ENCODE measurements at regions not wholly inside any gene's neighbourhood (a gene's known extent, or its start where the extent isn't known, plus 50 kb on each side); places are given as distances from the start of the nearest gene placed in this dataset.
"Not testable (repeated sequence)": the region's sequence is repeated elsewhere in the genome, so short reads cannot be mapped to it uniquely, and the experiment has no call there.

DNA sequence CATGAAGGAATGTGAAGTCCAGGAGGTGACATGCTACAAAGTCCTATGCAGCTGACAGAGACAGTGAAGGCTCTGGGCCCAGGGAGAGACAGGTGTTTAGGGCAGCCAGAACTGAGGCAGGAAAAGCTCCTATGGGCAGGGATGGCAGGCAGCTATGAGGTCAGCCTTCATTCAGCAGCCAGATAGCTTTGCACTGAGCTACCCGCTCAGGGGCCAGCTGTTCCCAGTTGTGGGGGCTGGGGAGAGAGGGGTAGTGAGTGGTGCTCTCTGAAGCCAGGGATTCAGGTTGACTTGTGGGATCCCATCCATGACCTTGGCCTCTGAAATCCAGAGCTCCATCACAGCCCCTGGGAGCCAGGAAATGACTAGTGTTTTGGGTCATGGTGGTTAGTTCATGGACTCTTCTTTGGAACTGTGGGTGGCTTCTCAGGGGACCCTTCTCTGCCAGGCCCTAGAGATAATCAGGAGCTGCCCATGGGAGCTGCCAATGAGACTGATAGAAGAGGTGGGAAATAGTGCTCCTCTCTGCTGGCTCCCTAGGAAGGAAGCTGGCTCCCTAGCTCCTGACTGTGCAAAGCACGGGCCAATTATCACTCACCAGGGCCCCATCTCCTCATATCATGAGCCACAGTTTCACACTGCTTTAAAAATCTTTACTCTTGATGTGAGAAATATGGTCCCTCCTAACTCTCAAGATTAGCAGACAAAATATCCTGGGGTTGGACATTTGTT lies 127.7 kb downstream of the VEGFA start:
- DNase-seq, result no peak

DNA sequence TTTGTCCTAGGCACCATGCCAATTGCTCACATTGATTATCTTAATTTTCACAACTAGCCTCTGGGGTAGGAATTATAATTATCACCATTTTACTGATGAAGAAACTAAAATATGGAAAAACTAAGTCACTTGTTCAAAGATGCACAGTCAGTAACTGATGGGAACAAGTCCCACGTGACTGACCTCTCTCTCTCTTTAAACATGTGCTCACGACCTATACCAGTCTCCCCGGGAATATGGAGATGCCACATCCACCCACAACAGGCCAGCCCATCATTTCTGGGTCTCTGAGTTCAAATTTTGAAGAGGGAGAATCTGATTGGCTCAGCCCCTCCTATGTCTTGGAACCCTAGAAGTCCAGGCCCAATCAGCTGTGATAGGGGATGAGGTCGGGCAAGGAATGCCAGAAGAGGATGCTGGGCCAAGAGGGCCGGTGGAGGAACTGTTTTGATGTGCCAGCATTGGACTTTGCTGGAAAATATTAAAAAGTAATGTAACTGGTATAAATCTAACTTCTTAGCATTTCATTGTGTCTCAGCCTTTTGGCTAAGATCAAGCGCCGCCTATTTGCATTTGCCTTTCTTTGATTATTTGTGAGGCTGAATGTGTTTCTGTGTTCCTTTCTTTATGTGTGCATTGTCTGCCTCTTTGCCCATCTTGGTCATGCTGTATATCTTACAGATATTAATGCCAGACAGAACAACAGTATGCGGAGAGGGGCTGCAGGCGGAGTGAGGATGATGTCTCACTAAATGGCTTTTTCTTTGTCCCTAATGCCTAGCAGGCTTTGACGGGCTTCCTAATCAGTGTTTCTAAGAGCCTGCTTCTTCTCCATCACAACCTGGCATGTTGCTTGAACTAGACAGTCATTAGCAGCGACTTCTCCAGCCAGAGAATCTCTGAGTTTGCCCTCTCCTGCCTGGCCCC lies 126.6 kb downstream of the VEGFA start:
- no peak for DNase-seq

DNA sequence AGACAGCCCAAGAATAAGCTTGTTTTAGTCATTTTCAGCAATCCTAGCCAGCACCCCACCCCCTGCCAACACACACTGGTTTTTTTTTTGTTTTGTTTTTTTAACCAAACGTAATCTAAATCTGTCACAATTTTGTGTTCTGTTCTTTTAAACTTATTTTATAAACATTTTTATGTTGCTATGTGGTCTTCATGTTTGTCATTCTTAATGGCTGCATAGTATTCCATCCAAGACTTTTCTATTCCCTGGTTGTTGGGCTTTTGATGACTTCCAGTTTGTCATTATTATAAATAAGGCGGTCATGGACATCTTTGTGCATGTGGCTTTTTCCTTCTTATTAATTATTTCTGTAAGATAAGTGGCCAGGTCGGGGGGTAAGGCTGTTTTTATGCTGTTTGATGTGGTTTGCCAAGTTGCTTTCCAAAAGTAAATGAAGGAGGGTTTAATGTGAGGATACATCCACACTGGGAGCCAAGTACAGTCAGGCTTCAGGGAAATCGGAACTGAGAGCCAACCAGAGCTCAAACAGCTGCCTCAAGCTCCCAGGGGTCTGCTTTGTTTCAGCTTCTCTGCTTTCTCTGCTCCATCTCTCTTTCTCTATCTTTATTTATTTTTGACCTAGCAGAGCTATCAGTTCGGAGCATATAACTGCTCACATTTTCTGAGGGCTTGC lies 125.8 kb downstream of the VEGFA start:
- DNase-seq, result no peak

DNA sequence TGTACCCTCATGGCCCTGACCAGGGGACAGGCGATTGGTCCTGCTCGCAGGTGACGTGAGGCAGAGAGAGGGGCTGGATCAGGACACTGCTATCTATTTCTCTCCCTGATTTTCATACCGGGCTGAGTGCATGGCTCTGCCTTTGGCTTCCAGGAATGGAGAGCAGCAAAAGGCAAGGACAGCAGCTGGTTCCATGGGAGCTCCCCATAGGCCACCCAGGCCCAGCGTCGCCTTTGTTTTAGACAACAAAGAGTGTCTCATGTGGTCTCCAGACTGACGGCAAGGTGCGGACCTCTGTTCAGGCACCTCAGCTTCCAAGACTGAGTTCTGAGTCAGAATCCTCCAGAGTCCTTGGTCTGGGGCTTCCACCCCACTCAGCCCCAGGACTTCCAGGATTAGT lies 123.1 kb downstream of the VEGFA start:
- no peak for DNase-seq

DNA sequence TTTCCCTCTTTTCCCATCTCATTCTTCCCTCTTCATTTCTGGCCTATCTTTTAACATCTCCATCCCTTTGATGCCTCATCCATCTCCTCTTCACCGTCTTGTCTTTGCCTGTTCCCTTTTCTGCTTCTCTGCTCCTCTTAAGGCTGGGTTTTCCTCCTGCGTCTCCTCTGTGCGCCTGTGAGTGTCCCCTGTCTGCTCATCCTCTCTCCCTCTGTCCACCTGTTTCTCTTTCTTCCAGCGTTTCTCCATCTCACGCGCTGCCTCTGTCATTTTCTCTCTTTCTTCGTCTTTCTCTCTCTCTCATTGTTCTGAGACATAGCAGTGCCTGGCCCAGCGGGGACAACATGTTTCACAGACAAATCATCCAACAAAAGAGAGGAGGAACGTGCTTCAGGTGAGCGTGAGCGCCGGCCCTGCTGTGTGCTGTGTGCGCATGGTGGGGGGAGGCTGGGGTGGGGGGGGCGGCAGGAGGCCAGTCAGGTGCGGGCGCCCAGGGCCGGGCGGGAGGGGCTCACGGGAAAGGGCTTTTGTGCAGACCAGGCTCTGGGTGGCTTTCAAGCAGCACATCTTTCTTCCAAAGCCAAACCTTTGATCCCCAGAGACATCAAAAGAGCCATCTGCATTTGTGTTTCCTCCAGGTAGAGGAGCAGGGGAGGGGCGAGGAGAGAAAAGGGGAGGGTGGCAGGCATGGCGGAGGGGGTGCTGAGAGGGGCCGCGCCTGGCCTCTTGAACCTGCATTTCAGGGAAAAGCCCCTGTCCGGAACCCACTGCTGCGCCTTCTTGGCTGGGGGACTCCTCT lies 121.3 kb downstream of the VEGFA start:
- DNase-seq, result no peak

DNA sequence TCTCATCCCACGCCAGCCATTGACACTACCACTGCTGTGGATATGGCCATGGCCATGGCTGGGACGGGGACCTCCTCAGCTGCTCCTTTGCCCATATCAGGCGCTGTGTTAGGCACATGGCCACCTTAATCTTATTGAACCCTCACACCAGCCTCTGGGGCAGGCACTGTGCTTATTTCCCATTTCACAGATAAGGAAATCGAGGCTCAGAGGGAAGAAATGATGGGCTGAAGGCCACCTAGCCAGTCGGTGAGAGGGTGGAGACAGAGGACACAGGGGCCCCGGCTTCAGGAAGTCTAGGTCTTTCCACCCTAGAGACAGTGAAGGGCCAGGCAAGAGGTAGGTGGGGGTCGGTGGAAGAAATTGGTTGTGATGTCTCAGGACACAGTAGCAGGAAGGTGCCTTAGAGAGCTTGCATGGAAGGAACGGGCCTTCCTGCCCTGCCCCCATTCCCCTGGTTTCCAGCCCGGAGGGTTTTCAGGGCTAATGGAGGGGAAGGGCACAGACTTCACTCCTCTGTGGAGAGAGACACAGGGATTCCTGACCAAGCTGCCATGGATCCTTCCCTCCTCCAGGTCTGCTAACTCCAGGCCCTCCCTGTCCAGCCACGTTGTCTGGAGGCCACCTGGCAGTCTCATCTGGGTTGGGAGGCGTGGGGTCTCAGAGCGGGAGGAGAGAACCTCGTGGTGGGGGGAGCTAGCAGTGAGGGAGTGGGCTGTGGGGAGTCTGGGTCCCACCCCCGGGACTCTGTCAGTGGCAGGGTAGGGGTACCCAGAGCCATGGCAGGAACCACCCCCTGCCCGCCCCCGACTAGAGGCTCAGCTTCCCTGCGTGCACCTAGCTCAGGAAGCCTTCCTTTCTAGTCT lies 120.4 kb downstream of the VEGFA start:
- DNase-seq, result no peak

DNA sequence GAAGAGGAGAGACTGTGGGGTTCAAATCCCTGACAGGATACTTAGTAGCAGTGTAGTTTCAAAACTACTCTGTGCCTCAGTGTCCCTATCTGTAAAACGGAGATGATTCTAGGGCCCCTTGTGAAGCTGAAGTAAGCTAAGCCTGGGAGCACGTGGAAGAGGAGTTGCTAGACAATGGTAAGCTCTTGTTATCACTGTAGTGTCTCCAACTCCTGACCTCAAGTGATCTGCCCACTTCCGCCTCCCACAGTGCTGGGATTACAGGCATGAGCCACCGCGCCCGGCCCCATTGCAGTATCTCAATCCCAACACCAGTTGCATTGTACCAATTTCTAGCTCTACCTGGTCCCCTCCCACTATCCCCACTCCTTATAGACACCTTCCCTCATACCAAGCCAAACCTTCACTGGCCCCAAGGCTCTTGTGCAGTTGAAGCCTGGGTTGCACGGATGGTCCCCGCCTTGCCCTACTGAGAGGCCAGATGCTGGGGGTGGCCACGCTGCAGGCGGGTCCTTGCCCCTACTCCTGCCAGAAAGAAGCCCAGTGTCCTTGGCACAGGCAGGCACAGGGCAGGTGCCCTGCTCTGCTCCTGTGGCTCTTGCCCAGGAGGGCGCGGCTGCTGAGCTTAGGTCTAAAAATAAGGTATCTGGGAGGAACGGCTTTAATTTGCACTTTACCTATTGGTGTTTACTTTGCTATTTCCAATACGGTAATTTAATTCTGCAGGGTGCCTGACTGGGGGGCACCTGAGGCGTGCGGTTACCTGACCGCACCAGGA lies 118.1 kb downstream of the VEGFA start:
- DNase-seq, result no peak

DNA sequence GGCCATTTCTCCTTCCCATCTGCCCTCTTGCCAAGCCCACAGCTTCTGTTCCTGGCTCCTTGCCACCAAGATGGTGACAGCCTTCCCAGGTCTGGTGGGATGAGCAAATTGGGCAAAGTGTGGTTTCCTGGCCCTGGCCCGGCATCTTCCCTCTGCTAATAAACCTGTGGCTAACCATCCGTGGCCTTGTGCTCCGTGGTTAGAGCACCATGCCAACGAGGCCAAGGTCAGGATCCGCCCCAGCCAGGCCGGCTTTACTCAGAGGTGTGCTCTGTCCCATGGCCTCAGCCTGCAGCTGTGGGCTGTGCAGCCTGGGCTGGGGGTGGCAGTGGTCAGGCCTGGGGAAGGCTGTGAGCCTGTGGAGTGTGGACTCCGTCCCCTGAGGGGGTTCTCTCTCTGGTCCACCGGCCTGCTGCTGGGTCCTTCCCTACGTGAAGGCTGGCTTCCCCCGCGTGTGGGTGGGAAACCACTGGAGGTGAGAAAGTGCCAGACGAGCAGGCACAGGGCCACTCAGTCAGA lies 117.4 kb downstream of the VEGFA start:
- no peak for DNase-seq

DNA sequence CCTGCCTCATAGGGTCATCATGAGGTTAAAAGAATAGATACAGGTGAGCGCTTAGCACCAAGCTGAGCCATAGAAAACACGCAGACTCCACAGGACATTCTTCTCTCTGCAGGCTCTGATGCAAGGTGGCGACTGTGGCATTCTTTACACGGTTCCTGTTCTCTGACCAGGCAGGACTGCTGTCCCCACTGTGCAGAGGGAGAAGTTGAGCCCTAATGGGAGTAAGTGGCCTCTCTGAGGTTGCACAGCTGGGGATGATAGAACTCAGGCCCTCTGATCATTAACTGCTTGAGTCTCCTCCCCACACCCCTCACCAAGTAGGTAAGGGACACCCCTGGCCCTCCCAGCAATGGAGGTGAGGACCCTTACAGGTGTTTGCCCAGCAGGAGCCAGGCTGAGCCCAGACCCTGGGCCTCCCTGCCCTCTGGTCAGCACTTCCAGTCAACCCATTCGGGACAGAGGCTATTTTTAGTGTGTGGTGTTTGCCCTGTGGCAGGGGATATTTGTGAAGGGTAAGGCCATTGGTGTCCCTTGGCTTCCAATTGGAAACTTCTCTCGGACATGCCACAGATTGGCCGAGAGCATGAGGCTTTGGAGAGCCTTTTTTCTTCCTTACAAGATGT lies 116.8 kb downstream of the VEGFA start:
- no peak for DNase-seq

DNA sequence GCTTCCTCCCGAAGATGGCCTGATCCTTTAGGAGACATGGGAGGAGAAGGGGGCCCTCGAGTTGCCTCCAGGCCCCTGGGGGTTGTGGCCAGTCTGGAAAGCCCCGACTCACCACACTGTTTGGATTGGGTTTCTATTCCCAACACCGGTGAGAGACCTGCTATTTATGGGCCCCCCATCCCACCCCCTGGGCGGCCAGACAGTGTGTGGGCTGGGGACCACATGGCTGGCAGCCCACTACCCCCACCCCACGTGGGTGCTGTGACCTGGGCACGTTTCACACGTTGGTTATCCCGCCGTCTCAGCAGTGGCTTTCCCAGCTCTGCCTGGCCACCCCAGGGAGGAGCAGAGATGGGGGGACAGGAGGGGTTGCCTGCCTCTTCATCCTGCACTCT lies 116.1 kb downstream of the VEGFA start:
- no peak for DNase-seq

DNA sequence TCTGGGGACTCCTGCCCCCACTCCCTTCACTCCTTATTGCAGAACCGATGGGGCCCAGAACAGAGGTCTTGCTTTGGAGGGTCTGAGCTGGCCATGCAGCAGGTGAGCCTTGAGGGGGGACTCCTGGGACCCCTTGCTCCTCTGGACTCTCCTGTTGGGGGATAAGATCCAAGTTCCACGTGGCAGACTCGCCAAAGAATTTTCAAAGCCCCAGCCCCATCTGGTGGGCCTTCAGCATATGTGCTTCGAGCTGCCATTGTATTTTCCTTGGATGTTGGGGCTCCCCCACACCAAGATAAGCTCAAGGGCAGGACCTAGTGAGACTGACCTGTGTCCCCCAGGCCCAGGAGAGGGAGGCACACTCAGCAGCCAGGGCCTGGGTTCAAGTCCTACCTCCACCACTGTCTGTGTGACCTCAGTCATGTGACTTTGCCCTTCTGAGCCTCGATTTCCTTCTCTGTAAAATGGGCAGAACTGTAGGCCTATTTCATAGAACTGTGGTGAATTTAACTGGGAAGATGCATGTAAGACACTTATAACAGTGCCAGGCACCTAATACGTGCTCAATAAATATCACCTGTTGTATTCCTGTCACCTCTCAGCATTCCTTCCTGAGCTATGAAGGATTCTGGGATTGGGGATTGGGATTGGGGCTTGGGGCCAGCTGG lies 115.5 kb downstream of the VEGFA start:
- no peak for DNase-seq

DNA sequence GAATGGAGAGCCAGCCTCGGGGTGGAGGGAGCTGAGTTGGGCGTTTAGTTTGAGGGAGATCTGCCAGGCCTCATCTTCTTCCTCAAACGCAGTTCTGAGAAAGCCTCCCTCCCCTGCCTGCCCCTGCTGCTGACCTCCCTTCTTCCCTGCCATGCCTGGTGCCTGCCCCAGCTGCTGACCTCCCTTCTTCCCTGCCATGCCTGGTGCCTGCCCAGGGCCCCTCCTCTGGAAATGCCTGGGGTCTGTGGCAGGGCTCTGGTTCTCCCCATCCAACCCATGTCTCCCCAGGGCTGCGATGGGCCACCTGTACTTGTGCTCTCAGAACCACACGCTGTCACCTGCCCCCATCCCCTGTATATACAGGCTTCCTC lies 114.6 kb downstream of the VEGFA start:
- DNase-seq, result no peak

DNA sequence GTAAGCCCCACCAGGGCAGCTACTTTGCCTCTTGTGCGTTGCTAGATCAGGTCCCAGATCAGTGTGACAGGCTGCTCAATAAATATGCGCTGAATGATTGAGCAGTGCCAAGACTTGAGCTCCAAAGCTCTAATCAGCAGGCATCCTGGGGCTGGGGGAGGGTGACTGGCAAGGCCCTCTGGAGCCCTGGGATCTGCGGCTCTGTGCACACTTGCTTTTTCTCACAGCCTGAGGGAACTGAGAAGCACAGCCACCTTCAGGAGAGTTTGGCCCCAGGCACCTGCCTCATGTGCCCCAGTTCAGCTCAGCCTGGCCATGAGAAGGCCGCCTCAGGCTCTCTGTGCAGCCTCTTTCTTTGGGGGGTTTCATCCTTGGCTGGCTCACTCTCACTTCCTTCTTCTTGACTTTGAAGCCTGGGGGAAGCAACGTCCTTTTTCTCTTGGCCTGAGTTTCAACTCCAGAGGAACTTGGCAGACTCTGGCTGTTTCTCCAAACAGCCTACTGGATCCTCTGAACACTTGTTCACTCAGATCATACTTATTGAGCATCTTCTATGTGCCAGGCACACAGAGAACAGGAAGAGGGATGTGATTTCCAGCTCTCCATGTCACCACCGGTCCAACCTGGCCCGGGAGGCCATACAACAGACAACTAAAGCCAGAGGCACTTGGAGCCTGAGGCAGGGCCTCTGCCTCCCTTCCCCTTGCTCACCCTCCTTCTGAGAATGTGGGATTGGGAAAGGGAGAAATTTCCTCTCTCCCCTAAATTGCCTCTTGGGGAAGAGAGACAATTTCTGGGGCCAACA lies 114.0 kb downstream of the VEGFA start:
- DNase-seq, result no peak

DNA sequence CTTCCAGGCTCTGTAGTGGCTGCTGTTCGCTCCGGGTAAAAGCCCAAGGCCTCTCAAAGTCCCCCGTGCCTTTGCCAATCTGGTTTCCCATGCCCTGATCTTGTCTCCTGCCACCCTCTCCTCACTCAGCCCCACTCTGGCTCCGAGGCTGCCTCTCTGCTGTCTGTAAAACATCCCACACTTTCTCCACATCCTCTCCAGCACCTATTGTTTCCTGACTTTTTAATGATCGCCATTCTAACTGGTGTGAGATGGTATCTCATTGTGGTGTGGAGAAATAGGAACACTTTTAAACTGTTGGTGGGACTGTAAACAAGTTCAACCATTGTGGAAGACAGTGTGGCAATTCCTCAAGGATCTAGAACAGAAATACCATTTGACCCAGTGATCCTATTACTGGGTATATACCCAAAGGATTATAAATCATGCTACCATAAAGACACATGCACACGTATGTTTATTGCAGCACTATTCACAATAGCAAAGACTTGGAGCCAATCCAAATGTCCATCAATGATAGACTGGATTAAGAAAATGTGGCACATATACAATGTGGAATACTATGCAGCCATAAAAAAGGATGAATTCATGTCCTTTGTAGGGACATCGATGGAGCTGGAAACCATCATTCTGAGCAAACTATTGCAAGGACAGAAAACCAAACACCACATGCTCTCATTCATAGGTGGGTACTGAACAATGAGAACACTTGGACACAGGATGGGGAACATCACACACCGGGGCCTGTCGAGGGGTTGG lies 112.9 kb downstream of the VEGFA start:
- not testable (repeated sequence) for DNase-seq

DNA sequence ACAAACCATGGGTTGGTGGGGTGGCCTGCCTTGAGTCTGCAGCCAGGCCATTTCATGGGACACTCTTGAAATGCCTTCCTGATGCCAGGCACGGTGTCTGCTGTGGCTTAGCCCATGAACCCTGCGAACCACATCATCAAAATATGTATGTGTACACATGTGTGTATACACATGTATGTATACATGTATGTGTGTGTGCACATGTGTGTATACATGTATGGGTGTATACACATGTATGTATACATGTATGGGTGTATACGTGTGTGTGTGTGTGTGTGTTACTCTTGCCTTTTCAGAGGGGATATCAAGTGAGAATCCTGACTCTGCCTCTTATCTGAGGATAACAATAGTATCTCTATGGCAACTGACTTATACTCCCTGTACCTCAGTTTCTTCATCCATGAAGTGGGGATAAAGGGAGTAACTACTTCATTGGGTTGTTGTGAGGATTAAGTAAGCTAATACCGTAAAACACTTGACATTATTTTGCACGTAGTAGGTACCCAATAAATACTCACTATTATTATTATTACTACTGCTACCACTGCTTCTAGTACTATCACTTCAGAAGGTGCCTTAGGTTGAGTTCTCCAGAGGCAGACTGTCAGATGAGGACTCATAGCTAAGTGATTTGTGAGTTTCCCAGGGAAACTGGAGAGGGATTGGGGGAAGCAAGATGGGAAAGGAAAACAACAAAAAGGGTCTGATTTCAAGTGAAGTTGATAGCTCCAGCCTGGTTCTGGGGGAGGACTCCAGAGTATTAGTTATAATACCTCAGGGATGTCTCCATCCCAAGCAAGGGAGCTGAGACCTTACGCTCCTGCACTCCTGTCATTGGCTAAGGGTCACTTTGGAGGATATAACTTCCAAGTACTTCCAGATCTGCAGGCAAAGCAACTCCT lies 110.5 kb downstream of the VEGFA start:
- DNase-seq, result no peak

DNA sequence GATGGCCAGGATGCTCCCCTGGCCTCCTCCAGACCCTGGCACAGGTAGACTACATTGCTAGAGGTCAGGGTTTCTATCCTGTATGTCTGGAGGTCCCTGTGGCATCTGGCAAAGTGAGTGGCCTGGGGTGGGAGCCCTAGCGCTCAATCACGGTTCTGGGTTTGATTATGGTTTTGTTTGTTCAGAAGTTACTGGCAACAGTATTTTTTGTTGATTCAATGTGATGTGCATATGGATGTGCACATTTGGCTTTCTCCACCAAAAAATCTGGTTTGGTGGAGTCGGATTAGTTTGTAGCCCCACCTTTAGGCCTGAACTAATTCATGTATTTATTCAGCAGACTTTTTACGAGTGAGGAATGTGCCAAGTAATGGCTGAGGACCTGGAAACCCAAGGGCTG lies 109.7 kb downstream of the VEGFA start:
- no peak for DNase-seq

Data from SHP77 treated with DMSO at 0.1 percent for 48 hours (cell line).